COLO829 (cell line): ENCODE measurements at regions not wholly inside any gene's neighbourhood (a gene's known extent, or its start where the extent isn't known, plus 50 kb on each side); places are given as distances from the start of the nearest gene placed in this dataset.

Experiments used
- DNase-seq: peaks from one replicate; pipeline ENCODE4 v3.0.0; 2012; ENCODE audit warnings: low spot score

GRCh38 chr9:107992271-107992670 is 502.7 kb upstream of the KLF4 start:
- DNase-seq, result no peak

- DNase-seq, result no peak
These were observed 502.0 kb upstream of the KLF4 start for GRCh38 chr9:107991581-107991980.

GRCh38 chr9:107989544-107989943 is 500.0 kb upstream of the KLF4 start:
- no peak for DNase-seq

- no peak for DNase-seq
These were observed 499.5 kb upstream of the KLF4 start for GRCh38 chr9:107989099-107989498.

DNA sequence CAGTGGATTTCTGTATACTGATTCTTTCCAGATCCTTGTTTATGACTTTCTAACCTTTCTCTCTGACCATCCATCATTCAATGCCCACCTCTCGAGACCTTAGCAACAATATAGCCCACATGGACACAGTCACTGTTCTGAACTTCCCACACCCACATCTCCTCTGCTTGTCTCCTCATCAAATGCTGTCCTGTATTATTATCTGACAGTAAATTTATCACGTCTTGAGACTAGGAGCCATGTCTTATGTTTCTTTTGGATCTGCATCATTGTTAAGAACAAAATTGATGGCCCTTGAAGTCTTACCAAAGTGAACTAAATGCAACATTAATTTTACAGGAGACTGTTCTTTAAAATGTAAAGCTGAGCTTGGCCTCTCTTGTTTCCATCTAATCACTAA is 495.4 kb upstream of the KLF4 start:
- DNase-seq, result no peak

- no peak for DNase-seq
These were observed 494.2 kb upstream of the KLF4 start for GRCh38 chr9:107983762-107984161.

GRCh38 chr9:107983181-107983603 is 493.6 kb upstream of the KLF4 start:
- DNase-seq, result no peak

DNA sequence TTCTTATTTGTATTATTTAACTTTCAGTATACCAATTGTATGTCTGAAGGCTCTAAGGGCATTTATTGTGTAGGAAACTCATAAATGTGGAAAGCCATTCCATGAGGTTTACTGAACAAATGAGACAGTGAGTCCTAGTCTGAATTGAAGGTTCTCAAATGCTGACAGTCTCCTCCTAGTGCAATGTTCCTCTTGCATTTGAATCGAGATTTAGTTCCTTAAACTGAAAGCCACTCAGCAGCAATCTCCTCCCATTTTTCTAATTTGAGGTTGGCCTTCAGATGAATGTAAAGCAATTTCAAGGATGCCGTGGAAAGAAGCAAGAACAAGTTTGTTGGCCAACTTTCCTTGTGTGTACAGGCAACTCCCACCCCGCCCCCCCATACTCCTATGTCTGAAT is 493.2 kb upstream of the KLF4 start:
- DNase-seq, result no peak

DNA sequence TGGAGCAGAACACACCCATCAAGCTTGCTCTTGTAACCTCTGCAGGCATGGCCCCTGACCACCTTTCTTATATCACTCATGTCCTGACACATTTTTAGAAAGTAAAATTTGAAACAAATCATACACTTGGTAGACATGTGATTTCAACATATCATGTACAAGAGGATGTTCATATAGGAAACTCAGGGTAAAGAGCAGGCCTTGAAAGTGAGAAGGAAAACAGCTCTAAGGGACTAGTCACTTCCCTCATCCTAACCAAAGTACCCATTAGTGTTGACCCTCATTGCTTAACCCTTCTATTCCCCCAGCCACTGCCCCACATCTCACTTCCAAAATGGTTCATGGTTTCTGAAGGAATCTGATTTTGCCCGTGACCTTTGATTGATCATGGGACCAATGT is 492.4 kb upstream of the KLF4 start:
- no peak for DNase-seq

- no peak for DNase-seq
These were observed 491.4 kb upstream of the KLF4 start for GRCh38 chr9:107980984-107981383.

DNA sequence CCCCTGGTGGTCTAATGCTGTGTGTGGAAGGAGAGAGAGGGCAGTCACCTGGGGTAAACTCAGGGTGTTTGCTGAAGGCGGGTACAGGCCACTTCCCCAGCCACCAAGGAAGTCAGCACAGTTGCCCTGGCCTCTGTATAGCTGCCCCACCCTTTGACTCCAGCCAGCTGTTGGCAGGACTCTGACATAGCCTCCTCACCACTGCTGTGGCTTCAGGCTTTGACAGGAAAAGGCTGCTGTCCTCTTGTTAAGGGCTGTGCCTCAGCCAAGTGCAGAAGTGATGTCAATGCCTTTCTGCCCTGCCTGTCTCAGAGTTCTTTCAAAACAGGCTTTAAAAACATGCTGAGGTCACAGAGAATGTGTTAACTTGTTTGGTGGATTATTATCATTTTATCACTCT is 487.2 kb upstream of the KLF4 start:
- DNase-seq, result no peak

- DNase-seq, result no peak
These were observed 485.9 kb upstream of the KLF4 start for GRCh38 chr9:107975426-107976010.

DNA sequence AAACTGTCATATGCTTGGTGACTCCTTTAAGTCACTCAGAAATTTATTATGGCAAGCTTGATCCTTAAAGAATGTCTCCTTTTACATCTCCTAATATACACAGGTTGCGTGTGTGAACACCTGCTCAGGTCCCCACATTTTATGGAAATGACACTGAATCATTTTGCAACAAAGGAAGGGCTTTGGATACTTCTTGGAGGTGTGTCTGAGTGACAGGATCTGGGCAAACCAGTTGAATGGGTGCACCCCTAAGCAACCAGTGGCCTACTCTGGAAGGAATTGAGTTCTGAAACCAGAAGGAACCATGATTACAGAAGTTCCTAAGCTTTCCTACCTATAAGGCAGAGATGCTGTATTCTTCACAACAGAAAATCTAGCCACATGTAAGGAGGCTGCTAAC is 483.9 kb upstream of the KLF4 start:
- DNase-seq, result no peak

DNA sequence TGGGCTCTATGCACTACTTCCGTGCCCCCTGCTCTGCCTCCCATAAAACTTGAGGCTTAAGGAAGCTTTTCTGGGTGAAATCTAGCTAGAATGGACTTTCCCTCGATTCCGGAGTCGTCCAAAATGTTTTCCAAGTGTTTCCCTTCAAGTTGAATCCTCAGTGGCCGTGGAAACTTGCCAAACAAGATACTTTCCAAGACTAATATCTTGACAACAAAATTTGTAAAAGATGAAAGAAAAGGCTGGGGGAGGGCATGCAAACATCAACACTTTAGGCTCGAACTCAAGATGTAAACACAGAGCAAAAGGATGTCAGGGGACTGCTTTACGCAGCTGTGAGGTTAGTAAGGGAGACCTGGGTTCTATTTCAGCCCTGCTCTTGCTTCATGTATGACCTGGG is 482.8 kb upstream of the KLF4 start:
- DNase-seq, result no peak

- no peak for DNase-seq
These were observed 481.7 kb upstream of the KLF4 start for GRCh38 chr9:107971241-107971640.

DNA sequence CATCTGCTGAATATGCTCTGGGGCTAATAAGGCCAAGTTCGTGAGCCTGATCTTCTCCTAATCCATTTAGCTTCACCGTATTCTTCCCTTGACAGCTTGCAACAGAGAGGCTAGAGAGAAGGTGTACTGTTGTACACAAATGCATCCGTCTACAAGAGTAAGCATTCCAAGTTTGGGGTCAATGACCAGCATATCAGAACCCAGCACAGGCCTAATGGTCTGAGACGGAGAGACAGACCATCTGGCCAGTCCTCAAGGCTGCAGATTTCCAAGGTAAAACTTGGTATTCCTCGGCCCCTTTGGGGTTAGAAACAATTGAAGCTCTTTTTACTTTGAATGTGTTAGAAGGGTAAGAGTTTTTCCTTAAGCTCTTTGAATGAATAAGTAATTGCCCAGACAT is 481.2 kb upstream of the KLF4 start:
- DNase-seq, result no peak

DNA sequence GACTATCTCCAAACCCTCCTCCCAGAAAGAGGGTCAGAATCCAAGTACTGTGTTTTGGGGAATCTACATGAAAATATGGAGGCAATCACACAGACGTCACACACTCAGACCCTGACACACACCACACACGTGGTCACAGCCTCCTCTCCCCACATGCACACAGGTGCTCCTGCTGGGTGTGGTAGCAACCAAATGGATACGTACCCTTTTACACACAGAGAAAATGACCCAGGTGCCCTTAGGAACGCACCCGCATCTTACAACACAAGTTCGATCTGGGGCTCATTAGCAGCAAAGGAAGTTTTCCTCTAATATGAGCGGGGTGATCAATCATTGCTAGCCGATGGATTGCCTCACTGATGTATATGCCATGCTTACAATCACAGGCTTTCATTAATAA is 480.2 kb upstream of the KLF4 start:
- no peak for DNase-seq

- DNase-seq, result no peak
These were observed 479.6 kb upstream of the KLF4 start for GRCh38 chr9:107969141-107969540.

DNA sequence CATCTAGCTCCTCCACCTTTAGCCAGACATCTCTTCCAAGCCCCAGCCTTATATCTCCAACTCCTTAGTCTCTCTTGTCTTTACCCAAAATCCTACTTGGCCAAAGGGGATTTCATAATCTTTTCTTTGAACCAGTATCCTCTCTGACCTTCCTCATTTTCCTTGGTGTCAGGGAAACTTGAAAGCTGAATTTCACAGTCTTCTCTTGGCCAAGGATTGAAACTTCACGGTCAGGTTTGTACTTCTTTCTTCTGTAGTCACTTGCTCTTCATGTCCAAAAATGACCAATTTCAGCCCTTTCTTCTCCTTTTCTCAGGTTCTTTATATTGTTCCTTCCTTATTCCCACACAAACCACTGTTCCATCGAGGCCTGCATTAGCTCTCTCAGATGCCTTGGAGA is 473.7 kb upstream of the KLF4 start:
- no peak for DNase-seq

- no peak for DNase-seq
These were observed 471.3 kb upstream of the KLF4 start for GRCh38 chr9:107960916-107961315.

GRCh38 chr9:107954312-107954711 is 464.7 kb upstream of the KLF4 start:
- no peak for DNase-seq

GRCh38 chr9:107953556-107954125 is 464.1 kb upstream of the KLF4 start:
- no peak for DNase-seq

GRCh38 chr9:107952773-107953172 is 463.2 kb upstream of the KLF4 start:
- no peak for DNase-seq

DNA sequence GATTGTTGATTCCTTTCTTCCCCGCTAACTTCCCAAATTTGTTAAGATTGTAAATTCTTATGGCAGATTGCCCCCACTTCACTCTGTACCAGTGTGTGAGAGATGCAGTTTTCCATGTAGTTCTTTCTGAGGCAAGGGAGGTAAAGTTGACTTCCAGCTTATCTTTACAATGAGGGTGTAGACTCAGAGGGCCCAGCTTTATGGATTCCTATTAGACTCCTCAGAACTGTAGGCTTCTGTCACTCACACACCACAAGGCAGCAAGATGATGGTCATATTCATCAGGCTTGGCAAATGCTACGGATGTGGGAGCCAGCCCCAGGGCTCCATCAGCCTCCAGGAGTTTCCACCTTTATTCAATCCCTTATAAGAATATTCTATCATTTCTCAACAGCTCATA is 461.9 kb upstream of the KLF4 start:
- DNase-seq, result no peak

DNA sequence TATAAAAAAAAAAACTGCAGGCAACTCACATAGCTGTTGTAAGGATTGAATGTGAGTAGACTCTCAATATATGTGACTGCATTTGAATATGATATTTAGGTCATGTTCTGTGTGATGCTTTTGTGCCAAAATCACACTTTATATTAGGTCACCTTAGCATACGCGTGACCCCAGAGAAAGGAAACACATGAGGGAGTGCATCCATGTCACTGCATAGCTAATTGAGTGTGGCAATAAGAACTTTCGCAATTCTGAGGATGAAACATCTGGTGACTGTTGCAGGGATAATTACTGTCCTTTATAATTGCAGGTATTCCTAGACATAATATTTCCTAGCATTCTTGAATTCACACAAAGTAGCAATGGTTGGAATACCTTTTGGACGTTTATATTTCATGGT is 459.5 kb upstream of the KLF4 start:
- DNase-seq, result no peak
